Astrocyte (in vitro differentiated cells and primary cell): ENCODE measurements at regions not wholly inside any gene's neighbourhood (a gene's known extent, or its start where the extent isn't known, plus 50 kb on each side); places are given as distances from the start of the nearest gene placed in this dataset.

Source experiments
- CTCF ChIP-seq: IDR thresholded peaks from 2 replicates; pipeline ENCODE4 v1.5.1; 2011; ENCODE audit warnings: low read depth, mild to moderate bottlenecking, inconsistent platforms, low read length, moderate library complexity; ENCODE audit not compliant: insufficient read depth
- EZH2 ChIP-seq: IDR thresholded peaks from 2 replicates; pipeline ENCODE4 v1.6.1; 2012; ENCODE audit warnings: mild to moderate bottlenecking, low read length, inconsistent platforms; ENCODE audit not compliant: insufficient read depth

- TF ChIP-seq CTCF, result no peak
- no peak for TF ChIP-seq EZH2
Measured at GRCh38 chr4:72918362-72918761, 151.2 kb downstream of the COX18 start.
